GM18858 (cell line): ENCODE measurements at regions not wholly inside any gene's neighbourhood (a gene's known extent, or its start where the extent isn't known, plus 50 kb on each side); places are given as distances from the start of the nearest gene placed in this dataset.
A peak's percentile ranks its signal among the peaks of the same experiment; 100 is the strongest.

Experiments
- ATAC-seq: cut with Tn5 transposase; IDR thresholded peaks from one replicate; pipeline ENCODE4 v1.9.1; 2021; ENCODE audit not compliant: unreplicated experiment

- ATAC-seq, result no peak
These were observed 97.3 kb upstream of the SFMBT2 start for GRCh38 chr10:7507887-7508726.

GRCh38 chr10:7506571-7506970 lies 95.7 kb upstream of the SFMBT2 start:
- no peak for ATAC-seq

GRCh38 chr10:7505196-7505595 lies 94.4 kb upstream of the SFMBT2 start:
- ATAC-seq, result no peak

- no peak for ATAC-seq
These were observed 92.4 kb upstream of the SFMBT2 start for GRCh38 chr10:7503190-7503589.

GRCh38 chr10:7501157-7501556 lies 90.3 kb upstream of the SFMBT2 start:
- ATAC-seq, result no peak

GRCh38 chr10:7498111-7498510 lies 87.3 kb upstream of the SFMBT2 start:
- no peak for ATAC-seq

- no peak for ATAC-seq
These were observed 83.2 kb upstream of the SFMBT2 start for GRCh38 chr10:7493996-7494395.

GRCh38 chr10:7492660-7493046 lies 81.8 kb upstream of the SFMBT2 start:
- ATAC-seq, result peak; percentile 8

GRCh38 chr10:7491949-7492659 lies 81.3 kb upstream of the SFMBT2 start:
- ATAC-seq, result peak; percentile 98

- ATAC-seq, result no peak
These were observed 80.4 kb upstream of the SFMBT2 start for GRCh38 chr10:7491230-7491629.

- ATAC-seq, result no peak
These were observed 77.6 kb upstream of the SFMBT2 start for GRCh38 chr10:7488418-7488829.

- ATAC-seq, result no peak
These were observed 76.7 kb upstream of the SFMBT2 start for GRCh38 chr10:7487528-7487927.

- ATAC-seq, result no peak
These were observed 75.7 kb upstream of the SFMBT2 start for GRCh38 chr10:7486528-7486927.

GRCh38 chr10:7485799-7486198 lies 75.0 kb upstream of the SFMBT2 start:
- ATAC-seq, result no peak

GRCh38 chr10:7485244-7485556 lies 74.4 kb upstream of the SFMBT2 start:
- ATAC-seq, result peak; percentile 2

- peak; percentile 55 for ATAC-seq
These were observed 73.8 kb upstream of the SFMBT2 start for GRCh38 chr10:7484456-7485243.

GRCh38 chr10:7483848-7484247 lies 73.0 kb upstream of the SFMBT2 start:
- ATAC-seq, result no peak

- no peak for ATAC-seq
These were observed 72.2 kb upstream of the SFMBT2 start for GRCh38 chr10:7482992-7483391.

GRCh38 chr10:7481368-7481765 lies 70.5 kb upstream of the SFMBT2 start:
- ATAC-seq, result no peak

GRCh38 chr10:7480742-7481367 lies 70.0 kb upstream of the SFMBT2 start:
- ATAC-seq, result peak; percentile 57

GRCh38 chr10:7479861-7480598 lies 69.2 kb upstream of the SFMBT2 start:
- ATAC-seq, result no peak
